GM19035 (cell line): ENCODE measurements at regions not wholly inside any gene's neighbourhood (a gene's known extent, or its start where the extent isn't known, plus 50 kb on each side); places are given as distances from the start of the nearest gene placed in this dataset.

Experiments used
- ATAC-seq: cut with Tn5 transposase; IDR thresholded peaks from one replicate; pipeline ENCODE4 v1.9.1; 2021; ENCODE audit not compliant: unreplicated experiment

- no peak for ATAC-seq
Measured at GRCh38 chr5:42337607-42338006, 85.6 kb upstream of the GHR start.

DNA sequence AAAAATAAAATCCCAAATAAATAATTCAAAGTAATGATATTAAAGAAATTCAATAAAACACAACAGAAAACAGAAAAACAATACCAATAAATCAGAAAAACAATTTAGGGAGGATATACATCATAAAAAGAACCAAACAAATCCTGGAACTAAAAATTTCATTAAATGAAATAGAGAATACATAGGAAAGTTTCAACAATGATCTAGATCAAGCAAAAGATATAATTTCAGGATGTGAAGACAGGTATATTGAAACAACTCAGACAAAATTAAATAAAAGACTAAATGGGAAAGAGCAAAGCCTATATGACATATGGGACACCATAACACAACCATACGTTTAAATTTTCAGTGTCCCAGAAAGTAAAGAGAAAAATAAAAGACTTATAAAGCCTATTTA, 85.1 kb upstream of the GHR start:
- no peak for ATAC-seq

DNA sequence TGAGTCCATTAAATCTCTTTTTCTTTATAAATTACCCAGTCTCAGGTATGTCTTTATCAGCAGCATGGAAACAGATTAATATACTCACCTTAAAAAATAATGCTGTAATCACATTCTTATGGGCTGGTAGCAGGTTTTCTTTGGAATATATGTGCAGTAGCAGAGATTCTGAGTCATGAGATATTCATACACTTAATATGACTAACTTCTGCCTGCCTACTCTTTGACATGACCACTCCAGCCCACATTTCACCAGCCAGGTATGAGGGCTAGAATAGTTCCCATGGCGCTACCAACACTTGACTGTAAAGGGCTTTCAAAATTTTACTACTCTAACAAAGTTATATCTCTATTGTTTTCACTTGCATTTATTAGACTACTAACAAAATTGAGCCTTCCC, 74.1 kb upstream of the GHR start:
- no peak for ATAC-seq

DNA sequence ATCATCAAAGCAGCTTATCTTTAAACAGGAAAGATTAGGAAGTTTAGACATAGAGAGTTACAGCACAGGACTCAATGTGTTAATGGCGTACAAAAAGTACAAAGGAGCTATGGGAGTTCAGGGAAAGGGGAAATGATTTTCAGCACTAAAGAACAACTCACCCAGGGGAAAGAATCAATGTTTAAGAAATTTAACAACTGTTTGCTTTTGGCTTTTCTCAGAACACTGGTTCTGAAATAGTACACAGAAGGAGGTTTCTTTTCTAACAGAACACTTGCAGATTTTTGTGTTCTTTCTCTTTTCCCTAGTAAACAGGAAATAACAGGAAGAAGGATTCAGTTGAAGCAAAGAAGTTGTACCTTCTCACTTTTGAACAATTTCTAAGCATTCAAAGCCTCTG, 71.3 kb upstream of the GHR start:
- no peak for ATAC-seq

GRCh38 chr5:42360056-42360455, 63.2 kb upstream of the GHR start:
- ATAC-seq, result no peak

GRCh38 chr5:42360616-42361314, 62.5 kb upstream of the GHR start:
- ATAC-seq, result no peak

DNA sequence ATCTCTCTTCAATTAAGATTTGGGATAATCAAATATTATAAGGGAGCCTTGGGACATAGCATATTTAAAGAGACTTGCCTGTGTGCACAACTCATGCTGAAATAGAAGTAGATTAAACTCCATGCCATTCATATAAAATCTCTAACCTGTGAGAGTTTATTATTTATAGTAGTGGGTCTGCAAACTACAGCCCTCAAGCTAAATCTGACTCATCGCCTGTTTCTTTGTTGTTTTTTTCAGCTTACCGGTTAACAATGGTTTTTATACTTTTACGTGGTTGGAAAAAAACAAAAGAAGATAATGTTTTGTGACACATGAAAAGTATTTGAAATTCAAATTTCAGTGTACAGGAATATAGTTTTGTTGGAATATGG, 61.9 kb upstream of the GHR start:
- ATAC-seq, result no peak

- peak; percentile 50 for ATAC-seq
Measured at GRCh38 chr5:42366051-42366450, 57.2 kb upstream of the GHR start.
